HG03571 (cell line): ENCODE measurements at regions not wholly inside any gene's neighbourhood (a gene's known extent, or its start where the extent isn't known, plus 50 kb on each side); places are given as distances from the start of the nearest gene placed in this dataset.

Experiments used
- ATAC-seq: cut with Tn5 transposase; IDR thresholded peaks from one replicate; pipeline ENCODE4 v1.9.1; 2021; ENCODE audit not compliant: unreplicated experiment

DNA sequence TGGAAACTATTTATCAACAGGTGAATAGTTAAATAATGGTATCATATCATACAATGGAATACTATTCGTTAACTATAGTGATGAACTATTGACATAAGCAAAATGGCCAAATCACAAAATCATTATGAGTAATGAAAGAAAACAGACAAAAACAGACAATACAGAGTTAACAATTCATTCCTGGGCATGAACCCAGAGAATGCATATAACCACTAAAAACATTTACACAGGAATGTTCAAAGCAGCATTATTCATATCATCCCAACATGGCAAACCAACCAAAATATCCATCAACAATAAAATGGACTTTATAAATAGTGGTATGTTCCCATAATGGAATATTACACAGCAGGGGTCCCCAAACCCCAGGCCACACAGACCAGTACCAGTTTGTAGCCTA is 131.2 kb upstream of the CYP1B1 start:
- ATAC-seq = no peak

DNA sequence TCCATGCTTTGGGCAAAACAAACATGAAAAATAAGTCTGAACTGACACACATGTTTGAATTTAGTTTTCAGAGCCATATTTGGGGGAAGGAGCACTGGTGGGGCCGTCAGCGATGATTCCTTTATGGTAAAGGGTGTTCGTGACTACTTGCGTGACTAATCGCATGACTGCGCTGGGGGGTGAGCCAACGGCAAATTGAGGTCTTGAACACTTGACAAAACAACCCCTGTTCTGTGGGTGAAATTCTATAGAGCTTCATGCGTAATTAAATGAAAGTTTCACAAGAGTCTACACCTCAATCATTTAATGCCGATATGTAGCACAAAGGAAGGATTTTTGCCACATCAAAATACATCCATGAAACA is 127.5 kb upstream of the CYP1B1 start:
- no peak for ATAC-seq

GRCh38 chr2:38202713-38203445 is 126.9 kb upstream of the CYP1B1 start:
- no peak for ATAC-seq

DNA sequence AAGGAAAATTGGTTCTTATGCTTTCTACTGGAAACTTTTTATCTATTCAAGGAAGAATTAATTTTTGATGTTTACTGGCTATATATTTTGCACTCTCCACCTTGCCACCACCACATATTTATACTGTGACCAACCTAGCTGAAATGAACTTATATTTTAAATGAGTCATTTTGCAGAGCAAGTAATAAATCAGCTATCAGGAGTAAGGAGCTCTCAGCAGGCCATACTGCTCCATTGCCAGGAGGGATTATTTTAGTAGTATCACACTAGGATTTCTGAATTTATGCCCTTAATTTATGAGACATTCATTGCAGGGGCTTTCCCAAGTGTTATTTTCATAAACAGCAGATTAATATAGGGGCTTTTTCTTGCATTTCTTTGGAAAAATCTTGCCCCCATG is 125.8 kb upstream of the CYP1B1 start:
- no peak for ATAC-seq

DNA sequence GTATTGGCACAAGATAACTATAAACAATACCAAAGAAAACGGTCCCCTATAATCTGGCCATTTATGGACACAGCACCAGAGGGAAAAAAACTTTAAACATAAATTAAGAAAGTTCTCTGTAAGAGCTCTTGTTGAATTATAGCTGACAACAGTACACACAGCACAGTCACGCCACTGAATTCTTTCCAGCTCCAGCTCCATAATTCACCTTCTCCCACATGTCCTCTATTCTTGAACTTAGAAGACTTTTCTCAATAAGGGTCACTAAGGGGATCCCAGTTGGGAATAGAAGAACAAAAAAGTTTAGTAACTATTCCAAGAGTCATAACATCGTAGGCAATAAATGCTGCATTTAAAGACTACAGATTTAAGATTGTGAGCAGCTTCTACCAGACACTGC is 124.6 kb upstream of the CYP1B1 start:
- no peak for ATAC-seq

- ATAC-seq = no peak
Measured at GRCh38 chr2:38199127-38199526, 123.2 kb upstream of the CYP1B1 start.

- no peak for ATAC-seq
Measured at GRCh38 chr2:38194751-38195150, 118.8 kb upstream of the CYP1B1 start.

DNA sequence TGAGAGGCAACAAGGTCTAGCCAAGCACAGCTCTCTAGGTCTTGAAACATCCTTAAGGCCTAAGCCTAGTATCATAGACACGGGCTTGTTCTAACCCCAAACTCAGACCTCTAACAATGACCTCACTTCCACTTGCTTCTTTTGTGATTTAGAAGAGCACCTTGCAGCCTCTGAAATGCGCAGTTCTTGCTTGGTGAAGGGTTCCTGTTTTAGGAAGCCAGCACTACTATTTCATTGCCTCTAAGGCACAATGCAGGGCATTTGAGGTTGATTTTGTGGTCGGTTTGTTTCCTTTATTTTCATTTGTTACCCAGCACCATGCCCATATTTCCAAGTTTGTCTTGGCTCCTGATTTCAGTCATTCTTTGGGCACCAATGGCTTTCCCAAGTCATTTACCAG is 117.0 kb upstream of the CYP1B1 start:
- no peak for ATAC-seq

- ATAC-seq = no peak
Measured at GRCh38 chr2:38192046-38192445, 116.1 kb upstream of the CYP1B1 start.

DNA sequence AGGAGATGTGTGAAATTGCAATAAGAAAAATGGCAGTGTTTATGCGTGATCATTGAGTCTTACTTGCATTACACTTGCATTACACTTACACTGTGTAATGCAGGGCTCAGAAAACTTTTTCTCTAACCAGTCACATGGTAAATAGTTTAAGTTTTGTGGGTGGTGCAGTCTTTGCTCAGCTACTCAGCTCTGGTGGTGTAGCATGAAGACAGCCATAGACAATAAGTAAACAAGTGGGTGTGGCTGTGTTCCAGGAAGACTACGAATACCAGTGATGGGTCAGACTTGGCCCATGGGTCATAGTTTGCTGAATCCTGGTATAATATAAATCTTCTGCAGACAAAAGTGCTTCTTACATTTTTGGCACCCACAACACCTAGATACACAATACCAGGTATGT is 115.6 kb upstream of the CYP1B1 start:
- ATAC-seq = no peak

DNA sequence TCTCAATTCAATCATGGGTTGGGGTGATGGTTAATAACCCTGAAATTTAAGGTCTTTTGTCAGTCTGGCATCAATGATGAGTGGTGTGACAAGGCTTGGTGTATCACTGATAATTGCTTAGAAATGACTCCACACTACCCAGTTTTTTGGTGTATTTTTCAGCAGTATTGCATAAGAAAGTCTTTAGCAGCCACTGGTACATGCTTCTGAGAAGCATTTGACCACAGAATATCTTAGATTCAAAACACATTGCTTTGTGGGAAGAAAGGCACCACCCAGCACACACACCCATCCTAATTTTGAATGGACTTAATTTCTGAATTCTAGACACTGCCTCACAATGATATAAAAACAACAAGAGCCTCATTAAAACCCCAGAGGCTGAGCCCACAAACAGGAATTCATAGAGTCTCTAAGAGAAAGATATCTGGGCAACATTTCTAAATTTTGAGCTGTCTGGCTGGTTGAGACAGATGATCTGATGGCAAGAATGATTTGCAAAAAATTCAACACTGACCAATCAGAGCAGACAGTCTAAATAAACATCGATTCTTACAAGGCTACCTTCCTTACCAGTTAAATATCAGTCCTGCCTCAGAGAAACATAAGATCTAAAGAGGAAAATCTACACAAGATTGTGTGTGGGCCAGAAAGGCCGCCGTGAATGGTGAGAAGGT is 114.7 kb upstream of the CYP1B1 start:
- ATAC-seq = no peak

GRCh38 chr2:38187541-38188011 is 111.6 kb upstream of the CYP1B1 start:
- no peak for ATAC-seq

DNA sequence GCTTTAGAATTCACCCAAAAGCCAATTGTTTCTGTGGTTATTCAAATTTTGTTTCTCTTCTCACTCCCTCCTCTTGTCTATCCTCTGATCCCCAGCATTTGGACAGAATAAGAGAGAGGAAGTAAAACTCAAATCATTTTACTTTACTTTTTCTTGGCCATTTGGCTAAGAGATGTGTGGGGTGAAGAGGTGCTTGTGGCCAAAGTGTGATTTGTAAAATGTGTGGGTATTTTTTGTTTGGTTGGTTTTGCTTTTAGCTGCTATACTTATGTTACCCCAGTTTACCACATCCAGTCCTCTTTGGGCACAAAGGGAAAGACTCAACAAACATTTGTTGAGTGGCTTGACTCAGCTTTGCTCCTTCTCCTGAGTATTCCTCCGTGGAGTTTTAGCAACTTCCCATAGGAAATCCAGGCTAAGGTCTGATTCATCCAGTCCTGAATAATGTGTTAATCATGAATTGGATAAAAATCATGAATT is 109.1 kb upstream of the CYP1B1 start:
- peak; percentile 93 for ATAC-seq

DNA sequence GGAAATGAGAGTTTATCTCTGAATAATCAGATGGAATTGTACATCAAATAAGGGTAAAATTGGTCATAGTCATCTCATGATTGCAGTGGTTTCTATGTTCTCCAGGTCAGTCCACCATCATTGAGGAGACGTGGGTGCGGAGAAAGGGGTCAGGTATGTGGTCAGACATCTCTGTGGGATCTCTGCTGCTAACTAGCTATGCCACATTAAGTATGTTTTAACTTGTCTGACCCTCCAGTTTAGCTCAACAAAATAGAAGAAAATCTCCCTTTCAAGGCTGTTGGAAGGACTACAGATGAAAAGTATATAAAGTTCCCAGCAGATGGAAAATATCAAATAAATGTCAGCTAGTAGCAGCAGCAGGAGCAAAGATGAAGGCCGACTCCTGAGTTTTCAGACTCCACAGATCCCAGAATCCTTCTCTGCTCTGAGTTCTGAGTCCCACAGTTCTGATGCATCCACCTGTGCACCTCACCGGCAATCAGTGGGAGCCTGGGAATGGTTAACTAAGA is 106.6 kb upstream of the CYP1B1 start:
- no peak for ATAC-seq

DNA sequence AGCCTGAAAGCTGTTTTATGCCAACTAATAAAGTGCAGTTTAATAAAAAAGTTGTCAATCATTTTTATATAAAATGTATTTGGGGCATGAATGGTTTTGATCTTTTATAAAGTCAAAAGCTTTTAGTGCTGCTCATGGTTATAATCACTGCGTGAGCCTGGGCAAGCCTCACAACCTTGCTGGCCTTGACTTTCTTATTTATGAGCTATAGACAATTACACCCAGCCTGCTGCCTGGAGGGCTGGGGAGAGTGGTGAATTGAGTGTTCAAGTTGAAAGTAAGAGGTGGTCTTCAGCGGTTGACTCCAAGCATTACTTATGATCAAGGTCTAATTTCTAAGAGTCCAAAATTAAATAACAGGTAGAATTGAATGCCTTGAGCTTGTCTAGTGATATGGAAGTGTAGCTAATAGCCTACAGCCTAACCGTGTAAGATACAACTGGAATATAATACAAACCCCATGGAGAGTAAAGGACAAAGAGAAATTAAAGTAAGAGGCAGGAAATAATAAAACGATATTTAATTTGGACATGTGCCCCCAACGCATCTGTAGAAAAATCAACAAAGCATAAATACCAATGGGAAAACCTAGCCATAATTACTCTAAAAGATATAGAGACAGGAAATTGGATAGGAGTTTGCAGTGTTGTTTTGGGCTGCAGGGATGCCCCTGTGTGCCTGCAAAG is 106.0 kb upstream of the CYP1B1 start:
- no peak for ATAC-seq

- no peak for ATAC-seq
Measured at GRCh38 chr2:38180754-38181153, 104.8 kb upstream of the CYP1B1 start.

GRCh38 chr2:38178556-38179419 is 102.8 kb upstream of the CYP1B1 start:
- no peak for ATAC-seq

GRCh38 chr2:38178119-38178518 is 102.2 kb upstream of the CYP1B1 start:
- ATAC-seq = no peak

- ATAC-seq = no peak
Measured at GRCh38 chr2:38176619-38177021, 100.7 kb upstream of the CYP1B1 start.

DNA sequence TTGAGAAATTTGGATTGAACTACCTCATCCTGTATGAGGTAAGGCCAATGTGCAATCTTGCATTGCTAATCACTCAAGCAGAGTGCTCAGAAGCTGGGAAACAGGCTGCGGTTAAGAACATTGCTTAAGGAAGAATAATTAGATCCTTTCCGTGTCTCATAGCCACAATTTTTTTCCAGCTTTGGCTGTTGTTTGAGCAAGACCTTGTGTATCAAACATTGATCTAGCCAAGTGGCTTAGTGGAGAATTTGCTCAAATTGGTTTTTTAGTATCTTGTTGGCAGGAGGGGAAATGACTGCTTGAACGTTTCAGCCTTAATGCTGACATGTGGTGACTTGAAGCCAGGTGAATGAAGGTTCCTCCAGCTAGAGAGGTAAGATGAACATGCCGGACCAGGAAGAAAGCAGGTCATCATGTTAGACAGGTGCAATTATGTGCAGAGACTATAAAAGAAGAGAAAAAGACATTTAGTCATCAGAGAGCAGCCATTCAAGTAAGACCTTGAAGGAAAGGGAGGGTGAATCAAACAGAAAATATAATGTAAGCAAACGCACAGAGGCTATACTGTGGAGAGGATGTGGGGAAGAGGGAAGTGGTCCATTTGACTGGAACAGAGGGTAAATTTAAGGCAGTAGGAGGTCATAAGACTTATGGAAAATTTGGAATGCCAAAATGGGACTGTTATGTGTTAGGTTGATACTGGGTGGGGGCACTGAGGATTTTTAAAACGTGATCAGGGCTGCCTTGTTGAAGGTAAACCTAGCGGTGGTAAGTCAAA is 98.9 kb upstream of the CYP1B1 start:
- ATAC-seq = no peak
